GM12891 (cell line): ENCODE measurements at regions not wholly inside any gene's neighbourhood (a gene's known extent, or its start where the extent isn't known, plus 50 kb on each side); places are given as distances from the start of the nearest gene placed in this dataset.
"Not testable (repeated sequence)": the region's sequence is repeated elsewhere in the genome, so short reads cannot be mapped to it uniquely, and the experiment has no call there.

Experiments
- DNase-seq: peaks from one replicate; pipeline ENCODE4 v3.0.0; 2011; ENCODE audit warnings: low spot score; ENCODE audit not compliant: insufficient read length
- FAIRE-seq: peaks from 2 replicates; lab custom pipeline; 2011; peaks lifted over from hg19 to GRCh38; lab: Jason Lieb, UNC
- PAX5 ChIP-seq: IDR thresholded peaks from 2 replicates; pipeline ENCODE4 v1.6.1; 2011; ENCODE audit warnings: low read length, moderate library complexity, mild to moderate bottlenecking; ENCODE audit not compliant: insufficient read depth, severe bottlenecking
- POLR2A ChIP-seq: IDR thresholded peaks from 2 replicates; pipeline ENCODE4 v1.6.1; 2011; ENCODE audit warnings: low read depth, low read length, control low read depth
- POLR2AphosphoS5 ChIP-seq: IDR thresholded peaks from 2 replicates; pipeline ENCODE4 v1.6.1; 2011; ENCODE audit warnings: low read depth, low read length, control low read depth
- POU2F2 ChIP-seq: IDR thresholded peaks from 2 replicates; pipeline ENCODE4 v1.6.1; 2011; ENCODE audit warnings: low read depth, mild to moderate bottlenecking, control low read depth, low read length, moderate library complexity
- SPI1 ChIP-seq: IDR thresholded peaks from 2 replicates; pipeline ENCODE4 v1.6.1; 2011; ENCODE audit warnings: low read depth, low read length, control low read depth
- TAF1 ChIP-seq: IDR thresholded peaks from 2 replicates; pipeline ENCODE4 v1.6.1; 2011; ENCODE audit warnings: low read depth, low read length, control low read depth

DNA sequence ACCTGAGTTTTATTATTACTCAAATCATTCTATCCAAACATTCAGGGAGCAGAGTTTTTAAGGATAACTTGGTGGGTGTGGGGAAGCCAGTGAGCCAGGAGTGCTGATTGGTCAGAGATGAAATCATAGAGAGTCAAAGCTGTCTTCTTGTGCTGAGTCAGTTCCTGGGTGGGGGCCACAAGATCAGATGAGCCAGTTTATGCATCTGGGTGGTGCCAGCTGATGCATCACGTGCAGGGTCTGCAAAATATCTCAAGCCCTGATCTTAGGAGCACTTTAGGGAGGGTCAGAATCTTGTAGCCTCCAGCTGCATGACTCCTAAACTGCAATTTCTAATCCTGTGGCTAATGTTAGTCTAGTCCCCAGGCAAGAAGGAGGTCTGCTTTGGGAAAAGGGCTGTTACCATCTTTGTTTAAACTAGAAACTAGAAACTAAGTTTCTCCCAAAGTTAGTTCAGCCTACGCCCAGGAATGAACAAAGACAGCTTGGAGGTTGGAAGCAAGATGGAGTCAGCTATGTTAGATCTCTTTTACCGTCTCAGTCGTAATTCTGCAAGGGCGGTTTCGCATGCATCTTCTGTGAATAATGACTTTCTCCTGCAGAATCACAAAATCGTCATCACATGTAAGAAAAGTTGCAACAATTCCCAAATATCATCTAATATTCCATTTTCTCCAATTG is 97.5 kb downstream of the ZNF664 start:
- not testable (repeated sequence) for DNase-seq, FAIRE-seq

DNA sequence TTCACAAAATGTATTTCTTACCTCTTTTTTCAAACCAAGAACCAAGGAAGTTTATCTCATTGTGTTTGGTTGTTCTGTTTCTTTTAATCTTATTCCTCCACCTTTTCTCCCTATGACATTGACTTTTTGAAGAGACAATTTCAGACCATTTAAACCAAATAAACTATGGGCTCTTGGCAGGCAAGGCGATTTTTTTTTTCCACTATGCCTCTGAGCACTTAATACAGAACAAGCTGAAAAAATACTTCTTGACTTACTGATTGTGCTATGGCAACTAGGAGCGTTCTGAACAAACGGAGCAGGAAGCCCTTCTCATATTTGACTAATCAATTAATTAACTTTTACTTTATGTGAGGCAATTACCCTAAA is 98.0 kb downstream of the ZNF664 start:
- no peak for TF ChIP-seq POLR2A
- no peak for TF ChIP-seq POU2F2
- no peak for TF ChIP-seq PAX5
- TF ChIP-seq TAF1 = no peak
- no peak for TF ChIP-seq POLR2AphosphoS5
- no peak for TF ChIP-seq SPI1
- no peak for DNase-seq
- no peak for FAIRE-seq

DNA sequence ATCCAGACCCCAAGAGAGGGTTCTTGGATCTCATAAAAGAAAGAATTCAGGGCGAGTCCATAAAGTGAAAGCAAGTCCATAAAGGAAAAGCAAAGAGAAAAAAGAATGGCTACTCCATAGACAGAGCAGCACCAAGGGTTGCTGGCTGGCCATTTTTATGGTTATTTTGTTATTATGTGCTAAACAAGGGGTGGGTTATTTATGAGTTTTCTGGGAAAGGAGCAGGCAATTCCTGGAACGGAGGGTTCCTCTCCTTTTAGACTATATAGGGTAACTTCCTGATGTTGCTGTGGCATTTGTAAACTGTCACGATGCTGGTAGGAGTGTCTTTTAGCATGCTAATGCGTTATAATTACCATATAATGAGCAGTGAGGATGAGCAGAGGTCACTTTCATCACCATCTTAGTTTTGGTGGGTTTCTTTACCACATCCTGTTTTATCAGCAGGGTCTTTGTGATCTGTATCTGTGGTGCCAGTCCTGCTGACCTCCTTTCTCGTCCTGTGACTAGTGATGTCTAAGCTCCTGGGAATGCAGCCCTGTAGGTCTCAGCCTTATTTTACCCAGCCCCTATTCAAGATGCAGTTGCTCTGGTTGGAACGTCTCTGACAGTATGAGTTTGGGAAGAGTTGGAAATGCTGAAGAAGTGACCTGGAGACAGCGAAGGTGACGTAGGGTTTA is 100.5 kb downstream of the ZNF664 start:
- DNase-seq = no peak
- no peak for FAIRE-seq
- TF ChIP-seq TAF1 (no peak), PAX5 (no peak), POU2F2 (no peak), SPI1 (no peak), POLR2AphosphoS5 (no peak), POLR2A (no peak)

DNA sequence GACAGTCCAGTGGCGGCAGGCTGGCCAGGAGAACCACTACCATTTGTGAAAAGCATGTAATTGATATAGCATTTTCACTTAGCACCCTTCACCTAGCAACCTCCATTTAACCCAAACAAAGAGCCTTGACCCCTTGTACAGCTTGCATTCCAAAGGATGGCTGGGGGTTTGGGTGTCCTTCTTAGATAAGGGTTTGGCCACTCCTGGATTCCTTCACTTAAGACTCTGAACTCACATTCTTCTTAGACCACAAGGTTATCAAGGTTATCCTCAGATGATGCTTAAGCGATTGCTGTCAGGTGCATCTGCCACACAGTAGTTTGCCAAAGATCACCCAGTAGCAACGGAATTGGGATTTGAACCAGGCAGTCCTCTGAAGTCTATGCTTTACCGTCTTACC is 102.8 kb downstream of the ZNF664 start:
- FAIRE-seq (no peak), DNase-seq (no peak)
- TF ChIP-seq POU2F2 = no peak
- no peak for TF ChIP-seq POLR2AphosphoS5
- TF ChIP-seq TAF1 = no peak
- TF ChIP-seq POLR2A = no peak
- no peak for TF ChIP-seq SPI1
- no peak for TF ChIP-seq PAX5

DNA sequence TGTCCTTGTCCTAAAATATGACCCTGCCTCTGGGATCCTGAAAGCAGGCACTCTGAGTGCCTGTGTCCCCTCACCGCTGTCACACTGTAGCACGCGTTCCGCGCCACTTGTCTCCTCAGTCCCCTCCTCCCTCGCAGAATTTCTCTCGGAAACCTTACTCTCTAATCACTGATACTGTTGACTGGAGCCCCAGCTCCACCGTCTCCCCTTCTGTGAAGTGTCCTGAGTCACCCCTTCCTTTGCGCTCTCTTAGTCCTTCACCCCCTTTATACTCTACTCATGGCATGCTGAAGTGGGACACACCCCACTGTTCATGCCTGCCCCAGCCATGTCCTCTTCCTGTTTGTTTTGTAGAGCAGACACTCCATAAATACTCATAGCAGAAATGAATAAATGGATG is 104.7 kb downstream of the ZNF664 start:
- DNase-seq (no peak), FAIRE-seq (no peak)
- TF ChIP-seq POLR2AphosphoS5 (no peak), POU2F2 (no peak), PAX5 (no peak), SPI1 (no peak), TAF1 (no peak), POLR2A (no peak)

DNA sequence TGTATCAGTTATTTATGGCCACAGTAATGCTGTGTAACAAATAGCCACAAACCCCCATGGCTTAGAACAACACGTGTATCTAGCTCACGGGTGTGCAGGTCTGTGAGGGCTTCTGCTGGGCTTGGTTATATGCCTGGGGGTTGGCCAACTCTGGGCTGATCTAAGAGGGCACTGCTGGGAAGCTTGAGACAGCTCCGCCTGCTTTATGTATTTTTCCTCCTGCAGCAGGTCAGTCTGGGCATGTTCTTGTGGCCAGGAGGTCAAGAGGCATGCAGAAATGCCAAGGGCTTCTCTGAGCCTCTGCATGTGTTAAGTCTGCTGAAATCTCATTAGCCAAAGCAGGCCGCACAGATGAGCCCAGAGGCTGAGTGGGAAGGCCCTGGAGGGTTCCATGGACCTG is 105.8 kb downstream of the ZNF664 start:
- FAIRE-seq (no peak), DNase-seq (no peak)
- TF ChIP-seq PAX5 (no peak), SPI1 (no peak), POLR2AphosphoS5 (no peak), POLR2A (no peak), TAF1 (no peak), POU2F2 (no peak)

DNA sequence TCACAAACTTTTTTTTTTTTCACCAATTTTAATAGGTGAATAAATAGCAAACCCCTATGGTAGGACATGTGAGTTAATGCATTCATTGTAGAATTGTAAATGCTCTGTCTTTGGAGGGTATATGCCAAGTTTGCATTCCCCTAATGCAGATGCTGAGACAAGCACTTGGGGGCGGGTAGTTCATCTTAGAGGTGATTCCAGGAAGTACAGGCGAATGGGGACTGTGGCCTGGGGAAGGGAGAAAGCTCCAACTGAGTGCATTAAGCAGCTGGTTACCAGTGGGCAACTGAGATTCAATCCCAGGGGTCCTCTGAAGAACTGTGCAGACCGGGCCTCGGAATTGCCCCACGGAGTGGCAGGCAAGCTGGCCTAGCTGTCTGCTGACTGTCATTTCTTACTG is 107.6 kb downstream of the ZNF664 start:
- TF ChIP-seq POLR2AphosphoS5 = no peak
- no peak for FAIRE-seq
- no peak for DNase-seq

DNA sequence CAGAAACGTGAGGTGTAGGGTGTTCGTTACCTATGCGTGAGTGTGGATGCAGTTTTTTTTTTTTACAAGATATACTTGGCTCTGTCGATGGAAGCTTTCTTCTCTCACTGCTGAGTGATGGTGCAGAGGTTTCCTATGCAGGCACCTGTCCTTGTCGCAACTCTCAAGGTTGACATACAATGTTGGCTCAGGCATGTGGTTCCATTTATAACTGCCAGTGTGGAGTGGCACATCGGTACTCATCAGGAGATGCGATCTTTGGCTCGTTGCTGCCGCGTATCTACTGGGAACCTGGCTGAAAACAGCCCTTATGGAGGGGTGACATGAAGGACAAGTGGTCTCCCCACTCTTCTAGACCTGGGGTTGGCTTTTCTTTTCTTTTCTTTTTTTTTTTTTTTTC is 109.0 kb downstream of the ZNF664 start:
- FAIRE-seq = no peak
- no peak for DNase-seq
- TF ChIP-seq PAX5 (no peak), POLR2A (no peak), SPI1 (no peak), POU2F2 (no peak), TAF1 (no peak), POLR2AphosphoS5 (no peak)

DNA sequence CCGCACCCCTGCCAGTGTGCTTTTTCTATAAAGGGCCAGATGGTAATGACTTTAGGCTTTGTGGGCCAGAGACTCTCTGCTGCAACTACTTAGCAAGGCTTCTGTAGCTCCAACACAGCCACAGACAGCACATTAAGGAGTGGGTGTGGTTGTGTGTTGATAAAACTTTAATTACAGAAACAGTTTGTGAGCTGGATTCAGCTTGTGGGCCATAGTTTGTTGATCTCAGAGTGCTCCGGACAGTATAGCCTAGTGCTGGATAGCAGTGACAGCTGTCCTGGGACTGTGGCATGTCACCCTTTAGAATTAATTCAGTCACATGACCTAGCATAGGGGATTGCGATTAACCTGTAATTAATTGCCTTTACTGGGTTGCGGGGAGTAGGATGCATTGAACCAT is 109.7 kb downstream of the ZNF664 start:
- TF ChIP-seq SPI1 (no peak), PAX5 (no peak), POLR2A (no peak), POU2F2 (no peak), TAF1 (no peak), POLR2AphosphoS5 (no peak)
- FAIRE-seq = no peak
- DNase-seq = no peak

DNA sequence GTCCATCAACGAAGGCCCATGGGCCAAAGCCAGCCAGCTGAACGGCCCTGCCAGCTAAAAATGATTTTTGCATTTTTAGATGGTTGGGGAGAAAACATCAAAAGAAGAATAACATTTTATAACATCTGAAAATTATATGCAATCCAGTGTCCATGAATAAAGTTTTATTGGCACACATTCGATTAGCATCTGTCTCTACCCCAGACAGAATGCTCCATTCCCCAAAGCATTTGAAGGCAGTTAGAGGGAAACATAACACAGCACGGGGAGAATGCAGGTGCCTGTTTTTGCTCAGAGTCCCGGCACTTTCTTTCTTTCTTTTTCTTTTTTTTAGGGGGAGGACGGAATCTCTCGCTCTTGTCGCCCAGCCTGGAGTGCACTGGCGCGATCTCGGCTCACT is 110.7 kb downstream of the ZNF664 start:
- TF ChIP-seq SPI1 (no peak), POU2F2 (no peak), POLR2AphosphoS5 (no peak), POLR2A (no peak), TAF1 (no peak), PAX5 (no peak)
- FAIRE-seq = no peak

More for the DNA sequence above, 110.7 kb downstream of the ZNF664 start:
- DNase-seq = no peak
